HG02588 (cell line): ENCODE measurements at regions not wholly inside any gene's neighbourhood (a gene's known extent, or its start where the extent isn't known, plus 50 kb on each side); places are given as distances from the start of the nearest gene placed in this dataset.

Experiments
- ATAC-seq: cut with Tn5 transposase; IDR thresholded peaks from one replicate; pipeline ENCODE4 v1.9.1; 2021; ENCODE audit warnings: mild to moderate bottlenecking, moderate library complexity; ENCODE audit not compliant: unreplicated experiment

- ATAC-seq, result no peak
Observed at GRCh38 chr13:91111476-91112200, 235.8 kb upstream of the MIR17HG start.

GRCh38 chr13:91112201-91112923 is 235.1 kb upstream of the MIR17HG start:
- ATAC-seq, result no peak

- ATAC-seq, result no peak
Observed at GRCh38 chr13:91112924-91113277, 234.6 kb upstream of the MIR17HG start.

GRCh38 chr13:91115776-91116175 is 231.7 kb upstream of the MIR17HG start:
- no peak for ATAC-seq

GRCh38 chr13:91117351-91117750 is 230.1 kb upstream of the MIR17HG start:
- ATAC-seq, result no peak

- ATAC-seq, result no peak
Observed at GRCh38 chr13:91119643-91120042, 227.8 kb upstream of the MIR17HG start.

- ATAC-seq, result no peak
Observed at GRCh38 chr13:91122766-91123165, 224.7 kb upstream of the MIR17HG start.

GRCh38 chr13:91123456-91124127 is 223.9 kb upstream of the MIR17HG start:
- no peak for ATAC-seq

GRCh38 chr13:91126806-91127205 is 220.7 kb upstream of the MIR17HG start:
- no peak for ATAC-seq

GRCh38 chr13:91127995-91128394 is 219.5 kb upstream of the MIR17HG start:
- no peak for ATAC-seq

GRCh38 chr13:91132381-91132780 is 215.1 kb upstream of the MIR17HG start:
- no peak for ATAC-seq

GRCh38 chr13:91132786-91133185 is 214.7 kb upstream of the MIR17HG start:
- ATAC-seq, result no peak

GRCh38 chr13:91133941-91134802 is 213.3 kb upstream of the MIR17HG start:
- peak; percentile 85 for ATAC-seq

GRCh38 chr13:91134803-91135184 is 212.7 kb upstream of the MIR17HG start:
- no peak for ATAC-seq

GRCh38 chr13:91135376-91135775 is 212.1 kb upstream of the MIR17HG start:
- ATAC-seq, result no peak

GRCh38 chr13:91135968-91136367 is 211.5 kb upstream of the MIR17HG start:
- ATAC-seq, result no peak

GRCh38 chr13:91136806-91137205 is 210.7 kb upstream of the MIR17HG start:
- ATAC-seq, result no peak

GRCh38 chr13:91139232-91139631 is 208.3 kb upstream of the MIR17HG start:
- ATAC-seq, result no peak

GRCh38 chr13:91141543-91142061 is 205.9 kb upstream of the MIR17HG start:
- no peak for ATAC-seq

- ATAC-seq, result no peak
Observed at GRCh38 chr13:91142572-91142971, 204.9 kb upstream of the MIR17HG start.

GRCh38 chr13:91144054-91144453 is 203.4 kb upstream of the MIR17HG start:
- no peak for ATAC-seq
